ENCODE measurements at regions not wholly inside any gene's neighbourhood (a gene's known extent, or its start where the extent isn't known, plus 50 kb on each side); places are given as distances from the start of the nearest gene placed in this dataset.

- TF ChIP-seq CTCF (IDR thresholded peaks at IDR 0.05; ENCODE audit: low read depth, low read length) (no peak), EZH2phosphoT487 (IDR thresholded peaks at IDR 0.05; ENCODE audit: low read depth) (no peak)
These were observed 861.5 kb upstream of the ZWINT start for GRCh38 chr10:57222603-57223002.

All from OCI-LY3 (cell line).